MCF 10A (cell line): ENCODE measurements at regions not wholly inside any gene's neighbourhood (a gene's known extent, or its start where the extent isn't known, plus 50 kb on each side); places are given as distances from the start of the nearest gene placed in this dataset.
A peak's percentile ranks its signal among the peaks of the same experiment; 100 is the strongest.

Experiments used
- BruUV-seq: library from RNA; stranded (reverse); fragments of 400-500 nt; replicated peaks from 2 replicates; lab custom pipeline; 2021; lab: Mats Ljungman, UMichigan
- CTCF ChIA-PET: fragments of 300-600 bp; sonication (Branson Sonifier 250); formaldehyde crosslinking; extraction: SDS; loops from one replicate; lab custom pipeline; 2021; ENCODE audit warnings: antibody characterized with exemption, inconsistent platforms; lab: Yijun Ruan, JAX
- POLR2A ChIA-PET: fragments of 300-600, 350-650 bp; sonication (Branson Sonifier 250); formaldehyde crosslinking; extraction: SDS; loops from one replicate; lab custom pipeline; 2020; ENCODE audit warnings: antibody characterized with exemption, inconsistent platforms; lab: Yijun Ruan, JAX
- DNase-seq: peaks from one replicate; pipeline ENCODE4 v3.0.0-alpha.2; 2018; ENCODE audit not compliant: unreplicated experiment
- H3K27ac Mint-ChIP-seq: one replicate; pipeline ENCODE4 v1.8.0; 2022; ENCODE audit warnings: mild to moderate bottlenecking, low read depth, mixed read lengths; ENCODE audit not compliant: unreplicated experiment
- H3K27me3 Mint-ChIP-seq: one replicate; pipeline ENCODE4 v1.8.0; 2022; ENCODE audit warnings: mixed read lengths; ENCODE audit not compliant: insufficient read depth, unreplicated experiment
- H3K36me3 Mint-ChIP-seq: one replicate; pipeline ENCODE4 v1.8.0; 2022; ENCODE audit warnings: mild to moderate bottlenecking, moderate library complexity, mixed read lengths; ENCODE audit not compliant: insufficient read depth, unreplicated experiment
- H3K4me1 Mint-ChIP-seq: one replicate; pipeline ENCODE4 v1.8.0; 2022; ENCODE audit warnings: mixed read lengths; ENCODE audit not compliant: insufficient read depth, unreplicated experiment
- H3K4me3 Mint-ChIP-seq: one replicate; pipeline ENCODE4 v1.8.0; 2022; ENCODE audit warnings: mild to moderate bottlenecking, moderate library complexity, mixed read lengths; ENCODE audit not compliant: unreplicated experiment
- H3K9me3 Mint-ChIP-seq: one replicate; pipeline ENCODE4 v1.8.0; 2022; ENCODE audit warnings: mixed read lengths; ENCODE audit not compliant: unreplicated experiment
- CTCF ChIP-seq: fragments of 200-600 bp; IDR thresholded peaks from one replicate; pipeline ENCODE4 v1.8.0; 2022; ENCODE audit warnings: antibody characterized with exemption, mild to moderate bottlenecking; ENCODE audit not compliant: unreplicated experiment
- intact Hi-C: fragments of 100-400 bp; cut with micrococcal nuclease; formaldehyde crosslinking; loops from 2 replicates; pipeline ENCODE4 v1.14.1; 2022

- H3K4me3 Mint-ChIP-seq, result no peak overlapping the region
- ChIA-PET CTCF (interaction anchor here (0.6 to 0.7 kb wide), 2 partner anchors 153 to 195 kb away, joined by 3 read pairs; no protein-coding TSS in a partner anchor), POLR2A (no interaction called here)
- no peak for DNase-seq
- H3K36me3 Mint-ChIP-seq, result no peaks in the 10 kb centered on the region
- peaks cover 13% of the 10 kb centered on the region for H3K4me1 Mint-ChIP-seq
- peaks cover 7% of the 10 kb centered on the region for H3K9me3 Mint-ChIP-seq
- no peak overlapping the region for H3K27ac Mint-ChIP-seq
- intact Hi-C loops, result no loop called here
- no TSS peak for BruUV-seq
- no peaks in the 10 kb centered on the region for H3K27me3 Mint-ChIP-seq
- TF ChIP-seq CTCF, result no peak
Observed at GRCh38 chr2:84251651-84252302, 207.3 kb downstream of the SUCLG1 start.

- peaks cover 7% of the 10 kb centered on the region for H3K9me3 Mint-ChIP-seq
- CTCF ChIA-PET, result no interaction called here
- no TSS peak for BruUV-seq
- intact Hi-C loops, result no loop called here
- H3K4me1 Mint-ChIP-seq, result peaks cover 15% of the 10 kb centered on the region
- DNase-seq, result no peak
- H3K4me3 Mint-ChIP-seq, result no peak overlapping the region
- H3K36me3 Mint-ChIP-seq, result no peaks in the 10 kb centered on the region
- no peak for TF ChIP-seq CTCF
- H3K27ac Mint-ChIP-seq, result no peak overlapping the region
- no peaks in the 10 kb centered on the region for H3K27me3 Mint-ChIP-seq
- POLR2A ChIA-PET, result interaction anchor here (0.6 to 0.7 kb wide), 2 partner anchors 88 to 997 kb away, joined by 3 to 5 read pairs; no protein-coding TSS in a partner anchor
Observed at GRCh38 chr2:84249140-84249539, 209.9 kb downstream of the SUCLG1 start.

DNA sequence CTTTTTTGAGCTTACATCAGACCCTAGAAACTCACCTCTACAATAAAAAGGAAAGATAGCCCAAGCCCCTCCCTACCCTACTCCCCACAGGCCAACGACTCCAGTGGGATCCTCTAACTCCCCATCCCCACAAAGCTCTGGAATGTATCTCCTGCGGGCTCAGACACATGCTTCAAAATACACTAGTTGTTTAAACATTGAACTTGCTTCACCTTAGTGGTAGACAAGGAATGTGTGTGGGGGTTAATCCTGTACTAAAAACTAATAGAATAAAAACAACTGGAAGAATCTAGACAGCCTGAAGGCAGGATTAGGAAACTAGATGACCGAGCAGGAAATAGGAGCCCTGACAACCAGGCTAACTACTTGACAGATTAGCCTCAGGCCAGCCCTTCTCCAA is 211.5 kb downstream of the SUCLG1 start:
- H3K36me3 Mint-ChIP-seq, result no peaks in the 10 kb centered on the region
- intact Hi-C loops, result no loop called here
- ChIA-PET CTCF (no interaction called here), POLR2A (interaction anchor here (0.6 kb wide), 1 partner anchor 156 kb away, joined by 3 read pairs; no protein-coding TSS in a partner anchor)
- TF ChIP-seq CTCF, result no peak
- H3K27ac Mint-ChIP-seq, result peak overlapping the region; percentile 85
- no TSS peak for BruUV-seq
- H3K9me3 Mint-ChIP-seq, result peaks cover 7% of the 10 kb centered on the region
- H3K27me3 Mint-ChIP-seq, result no peaks in the 10 kb centered on the region
- H3K4me3 Mint-ChIP-seq, result no peak overlapping the region
- DNase-seq, result peak; percentile 62
- H3K4me1 Mint-ChIP-seq, result peaks cover 20% of the 10 kb centered on the region

GRCh38 chr2:84243788-84244733 is 215.0 kb downstream of the SUCLG1 start:
- peak overlapping the region; percentile 31 for H3K27ac Mint-ChIP-seq
- H3K27me3 Mint-ChIP-seq, result no peaks in the 10 kb centered on the region
- TF ChIP-seq CTCF, result no peak
- intact Hi-C loops, result no loop called here
- no peaks in the 10 kb centered on the region for H3K36me3 Mint-ChIP-seq
- CTCF ChIA-PET, result interaction anchor here (0.7 to 1.0 kb wide), 3 partner anchors 14 to 43 kb away, joined by 3 to 4 read pairs (median 3); no protein-coding TSS in a partner anchor
- POLR2A ChIA-PET, result interaction anchor here (1.3 kb wide), 1 partner anchor 9 kb away, joined by 3 read pairs; no protein-coding TSS in a partner anchor
- BruUV-seq, result no TSS peak
- H3K9me3 Mint-ChIP-seq, result peaks cover 7% of the 10 kb centered on the region
- H3K4me1 Mint-ChIP-seq, result peaks cover 20% of the 10 kb centered on the region
- DNase-seq, result no peak
- no peak overlapping the region for H3K4me3 Mint-ChIP-seq
